ENCODE measurements at regions not wholly inside any gene's neighbourhood (a gene's known extent, or its start where the extent isn't known, plus 50 kb on each side); places are given as distances from the start of the nearest gene placed in this dataset.

GRCh38 chr6:14819001-14819400 lies 426.9 kb upstream of the JARID2 start:
- Histone ChIP-seq H3K27me3 (no peaks in the 10 kb centered on the region), H3K36me3 (no peaks in the 10 kb centered on the region), H3K4me1 (peaks cover 0 to 9% (median 5%) of the 10 kb centered on the region in 9 donors), H3K27ac (no peak overlapping the region), H3K4me3 (no peak overlapping the region), H3K9me3 (no peaks in the 10 kb centered on the region)
- DNase-seq, result no peak
- 93 to 97% methylated on average over 4 of the region's 4 CpGs for WGBS, 2 donors
- intact Hi-C loops (cut with DNase I), result no loop called here
- no peak for TF ChIP-seq CTCF (IDR thresholded peaks at IDR 0.05)
- no peak for ATAC-seq

GRCh38 chr6:14819840-14820420 lies 425.9 kb upstream of the JARID2 start:
- intact Hi-C loops (cut with DNase I), result no loop called here
- Histone ChIP-seq H3K27ac (no peak overlapping the region), H3K27me3 (no peaks in the 10 kb centered on the region), H3K4me3 (no peak overlapping the region), H3K4me1 (peaks cover 0 to 17% (median 14%) of the 10 kb centered on the region in 9 donors), H3K36me3 (no peaks in the 10 kb centered on the region), H3K9me3 (no peaks in the 10 kb centered on the region)
- 92 to 94% methylated on average over 12 of the region's 12 CpGs for WGBS, 2 donors
- DNase-seq (no peak), ATAC-seq (no peak)
- TF ChIP-seq CTCF (IDR thresholded peaks at IDR 0.05), result no peak

- peaks cover 0 to 21% (median 16%) of the 10 kb centered on the region in 9 donors for H3K4me1 ChIP-seq
- no peaks in the 10 kb centered on the region for H3K27me3 ChIP-seq
- H3K9me3 ChIP-seq, result no peaks in the 10 kb centered on the region
- no peak overlapping the region for H3K4me3 ChIP-seq
- no peak overlapping the region for H3K27ac ChIP-seq
- ATAC-seq (no peak), DNase-seq (no peak)
- no peaks in the 10 kb centered on the region for H3K36me3 ChIP-seq
- intact Hi-C loops (cut with DNase I), result no loop called here
- no peak for TF ChIP-seq CTCF (IDR thresholded peaks at IDR 0.05)
- WGBS, 2 donors, result 60 to 69% methylated on average over 4 of the region's 4 CpGs
These were observed 423.8 kb upstream of the JARID2 start for GRCh38 chr6:14822012-14822553.

- Histone ChIP-seq H3K36me3 (no peaks in the 10 kb centered on the region), H3K4me3 (no peak overlapping the region), H3K4me1 (peaks cover 0 to 24% (median 16%) of the 10 kb centered on the region in 9 donors), H3K27me3 (no peaks in the 10 kb centered on the region), H3K27ac (no peak overlapping the region), H3K9me3 (no peaks in the 10 kb centered on the region)
- no peak for DNase-seq
- 83 to 84% methylated on average over 7 of the region's 7 CpGs for WGBS, 2 donors
- intact Hi-C loops (cut with DNase I), result no loop called here
- no peak for TF ChIP-seq CTCF (IDR thresholded peaks at IDR 0.05)
- ATAC-seq, result no peak
These were observed 423.2 kb upstream of the JARID2 start for GRCh38 chr6:14822679-14823078.
